Stimulated activated naive CD8-positive, alpha-beta T cell treated with anti-CD3 and anti-CD28 coated beads, Interleukin-15, amount 100 ng/mL, for 72 hours (primary cell): ENCODE measurements at regions not wholly inside any gene's neighbourhood (a gene's known extent, or its start where the extent isn't known, plus 50 kb on each side); places are given as distances from the start of the nearest gene placed in this dataset.

Experiments
- ATAC-seq: fragments of 150-1000 bp; cut with Tn5 transposase; 2 replicates; pipeline ENCODE4 v1.10.0; 2021; ENCODE audit warnings: mild to moderate bottlenecking, moderate library complexity
- DNase-seq, 2 donors: peaks; one replicate each; pipeline ENCODE4 v3.0.0; 2021 to 2022
- H3K27ac Mint-ChIP-seq, 2 donors: one replicate each; pipeline ENCODE4 v1.8.0; 2022; ENCODE audit warnings: mild to moderate bottlenecking in 2 of 2, mixed read lengths in 2 of 2, moderate library complexity in 2 of 2
- H3K27me3 Mint-ChIP-seq: one replicate; pipeline ENCODE4 v1.8.0; 2022; ENCODE audit warnings: mixed read lengths
- H3K4me1 Mint-ChIP-seq: one replicate; pipeline ENCODE4 v1.8.0; 2022; ENCODE audit warnings: mild to moderate bottlenecking, mixed read lengths
- H3K4me3 Mint-ChIP-seq, 2 donors: one replicate each; pipeline ENCODE4 v1.8.0; 2022; ENCODE audit warnings: mild to moderate bottlenecking in 2 of 2, mixed read lengths in 2 of 2, moderate library complexity in 1 of 2
- H3K9me3 Mint-ChIP-seq, 2 donors: one replicate each; pipeline ENCODE4 v1.8.0; 2022; ENCODE audit warnings: mixed read lengths in 2 of 2

- Mint-ChIP-seq H3K4me1 (no peaks in the 10 kb centered on the region), H3K9me3 (peaks cover 0 to 5% of the 10 kb centered on the region in 2 donors), H3K27ac (no peak overlapping the region), H3K4me3 (no peak overlapping the region), H3K27me3 (no peaks in the 10 kb centered on the region)
- ATAC-seq (no peak), DNase-seq (no peak)
These were observed 322.3 kb downstream of the GBE1 start for GRCh38 chr3:81439108-81439507.

DNA sequence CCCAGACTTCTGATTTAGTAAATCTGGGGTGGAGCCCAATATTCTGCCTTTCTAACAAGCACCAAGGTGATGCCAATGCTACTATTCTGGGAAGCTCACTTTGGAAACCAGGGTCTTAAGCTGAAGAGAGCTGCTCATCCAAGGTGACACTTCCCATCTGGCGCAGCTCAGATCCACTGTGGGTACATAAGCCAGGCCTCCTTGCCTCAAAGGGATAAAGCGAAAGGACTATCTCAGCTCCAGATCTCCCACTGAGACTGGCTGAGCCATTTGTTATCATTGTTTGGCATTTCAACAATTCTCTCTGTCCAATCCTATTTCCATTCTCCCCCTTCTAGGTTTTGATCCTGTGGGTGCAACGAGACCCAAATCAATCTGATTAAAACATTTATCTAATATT is 323.8 kb downstream of the GBE1 start:
- peaks cover 0 to 5% of the 10 kb centered on the region in 2 donors for H3K9me3 Mint-ChIP-seq
- no peak for ATAC-seq
- H3K27ac Mint-ChIP-seq: no peak overlapping the region
- no peaks in the 10 kb centered on the region for H3K27me3 Mint-ChIP-seq
- no peak for DNase-seq
- no peaks in the 10 kb centered on the region for H3K4me1 Mint-ChIP-seq
- H3K4me3 Mint-ChIP-seq: no peak overlapping the region

GRCh38 chr3:81436182-81436581 is 325.3 kb downstream of the GBE1 start:
- H3K27me3 Mint-ChIP-seq: no peaks in the 10 kb centered on the region
- H3K4me1 Mint-ChIP-seq: no peaks in the 10 kb centered on the region
- H3K4me3 Mint-ChIP-seq: no peak overlapping the region
- ATAC-seq (no peak), DNase-seq (no peak)
- H3K9me3 Mint-ChIP-seq: peaks cover 0 to 5% of the 10 kb centered on the region in 2 donors
- no peak overlapping the region for H3K27ac Mint-ChIP-seq

GRCh38 chr3:81435050-81435449 is 326.4 kb downstream of the GBE1 start:
- no peak for ATAC-seq
- H3K27ac Mint-ChIP-seq: no peak overlapping the region
- no peak overlapping the region for H3K4me3 Mint-ChIP-seq
- H3K9me3 Mint-ChIP-seq: peaks cover 0 to 5% of the 10 kb centered on the region in 2 donors
- no peaks in the 10 kb centered on the region for H3K4me1 Mint-ChIP-seq
- no peak for DNase-seq
- H3K27me3 Mint-ChIP-seq: no peaks in the 10 kb centered on the region

DNA sequence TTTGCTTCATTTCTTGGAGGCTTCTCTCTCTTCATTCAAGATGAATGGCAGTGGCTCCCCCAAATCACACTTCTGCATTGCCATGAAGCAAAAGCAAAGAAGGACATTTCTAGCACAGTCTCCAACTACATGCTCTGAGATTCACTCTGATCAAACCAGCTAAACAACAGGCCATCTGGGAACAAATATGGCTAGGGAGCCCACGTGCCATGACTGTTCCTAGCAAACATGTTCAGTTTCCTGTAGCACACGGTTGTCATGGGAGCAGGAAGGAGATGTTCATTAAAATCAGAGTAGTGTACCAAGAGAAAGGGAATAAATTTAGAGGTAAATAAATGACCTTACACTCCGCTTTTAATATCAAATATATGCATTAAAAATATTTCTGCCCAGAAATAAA is 327.3 kb downstream of the GBE1 start:
- peaks cover 0 to 3% of the 10 kb centered on the region in 2 donors for H3K9me3 Mint-ChIP-seq
- H3K27ac Mint-ChIP-seq: no peak overlapping the region
- H3K4me1 Mint-ChIP-seq: no peaks in the 10 kb centered on the region
- DNase-seq: no peak
- ATAC-seq: no peak
- no peak overlapping the region for H3K4me3 Mint-ChIP-seq
- H3K27me3 Mint-ChIP-seq: no peaks in the 10 kb centered on the region

GRCh38 chr3:81433675-81434074 is 327.8 kb downstream of the GBE1 start:
- Mint-ChIP-seq H3K27ac (no peak overlapping the region), H3K4me1 (no peaks in the 10 kb centered on the region), H3K27me3 (no peaks in the 10 kb centered on the region), H3K4me3 (no peak overlapping the region), H3K9me3 (no peaks in the 10 kb centered on the region)
- ATAC-seq (no peak), DNase-seq (no peak)

DNA sequence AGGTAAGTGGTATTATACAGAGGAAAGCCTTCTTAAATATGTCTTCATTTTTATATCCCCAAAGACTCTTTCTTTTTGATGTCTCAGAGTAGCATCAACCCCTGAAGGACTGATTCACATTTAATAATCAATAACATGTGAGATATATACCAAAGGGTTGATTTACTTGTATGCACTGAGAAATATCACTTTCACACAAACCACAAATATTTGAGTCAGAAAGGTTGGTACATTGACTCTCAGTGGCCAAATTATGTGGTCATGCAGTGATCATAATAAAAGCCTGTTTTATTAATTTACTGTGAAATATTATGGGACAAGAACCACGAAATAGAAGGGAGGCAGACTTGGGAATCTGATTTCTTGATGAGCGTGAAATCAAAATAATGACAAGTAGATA is 329.0 kb downstream of the GBE1 start:
- H3K4me1 Mint-ChIP-seq: no peaks in the 10 kb centered on the region
- H3K9me3 Mint-ChIP-seq: no peaks in the 10 kb centered on the region
- H3K27ac Mint-ChIP-seq: no peak overlapping the region
- no peak for DNase-seq
- no peak overlapping the region for H3K4me3 Mint-ChIP-seq
- ATAC-seq: no peak
- no peaks in the 10 kb centered on the region for H3K27me3 Mint-ChIP-seq

DNA sequence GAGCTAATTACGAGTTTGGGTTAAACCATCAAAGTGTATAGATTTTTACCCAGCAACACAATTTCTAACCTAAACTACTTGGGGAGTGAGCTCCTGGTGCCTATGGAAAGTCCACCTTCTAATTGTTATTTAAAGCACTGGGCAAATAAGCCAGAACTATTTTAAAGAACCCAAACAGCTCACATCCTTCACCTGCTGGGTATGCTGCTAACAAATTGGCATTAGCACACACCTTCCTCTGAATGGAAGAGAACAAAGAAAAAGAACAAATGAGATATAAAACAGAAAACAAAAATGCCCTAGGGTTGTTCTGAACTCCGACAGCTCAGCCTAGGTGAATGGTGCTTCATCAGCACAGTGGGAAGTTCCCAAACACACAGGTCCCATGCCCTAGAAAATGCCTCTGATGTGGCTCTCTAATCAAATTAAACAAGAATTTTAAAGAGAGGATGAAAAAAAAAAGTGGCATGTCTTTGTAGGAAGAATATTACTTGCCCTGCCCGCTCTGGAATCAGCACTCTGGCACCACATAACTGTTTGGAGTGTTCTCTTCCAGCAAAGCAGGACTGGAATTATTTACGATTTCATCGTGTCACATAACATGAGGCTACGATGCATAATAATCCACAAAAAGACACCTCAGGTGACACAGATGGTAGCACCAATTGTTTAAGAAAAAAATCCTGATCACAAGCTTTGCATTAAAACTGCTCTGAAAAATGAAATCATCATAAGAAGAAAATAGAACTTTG is 334.4 kb downstream of the GBE1 start:
- Mint-ChIP-seq H3K9me3 (no peaks in the 10 kb centered on the region), H3K4me3 (no peak overlapping the region), H3K4me1 (no peaks in the 10 kb centered on the region), H3K27ac (no peak overlapping the region), H3K27me3 (no peaks in the 10 kb centered on the region)
- DNase-seq (no peak), ATAC-seq (no peak)

DNA sequence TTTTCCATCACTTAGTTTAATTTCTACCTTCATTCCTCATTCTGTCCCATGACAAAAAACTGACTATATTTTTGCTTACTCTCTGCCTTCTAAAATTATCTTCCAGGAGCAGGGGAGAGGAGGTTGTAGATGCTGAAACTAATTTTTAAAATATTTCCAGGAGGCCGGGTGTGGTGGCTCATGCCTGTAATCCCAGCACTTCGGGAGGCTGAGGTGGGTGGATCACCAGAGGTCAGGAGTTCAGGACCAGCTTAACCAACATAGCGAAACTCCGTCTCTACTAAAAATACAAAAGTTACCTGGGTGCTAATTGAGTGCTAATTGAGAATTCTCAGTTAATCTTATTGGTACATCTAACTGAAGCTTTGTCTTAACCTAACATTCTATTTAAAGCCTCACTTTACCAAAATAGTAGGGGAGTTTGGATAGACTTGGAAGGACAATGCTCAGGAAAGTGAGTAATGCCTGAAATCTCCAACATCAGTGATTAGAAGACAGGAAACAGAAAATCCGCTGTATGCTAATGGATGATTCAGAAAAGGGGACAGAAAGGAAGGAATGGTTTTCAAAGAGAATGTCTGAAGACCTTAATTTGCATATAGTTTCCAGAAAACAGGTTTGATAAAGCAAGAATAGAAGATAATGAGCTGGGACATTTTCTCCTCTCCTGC is 336.1 kb downstream of the GBE1 start:
- no peak overlapping the region for H3K4me3 Mint-ChIP-seq
- no peak overlapping the region for H3K27ac Mint-ChIP-seq
- H3K27me3 Mint-ChIP-seq: no peaks in the 10 kb centered on the region
- no peak for ATAC-seq
- no peaks in the 10 kb centered on the region for H3K9me3 Mint-ChIP-seq
- H3K4me1 Mint-ChIP-seq: no peaks in the 10 kb centered on the region
- DNase-seq: no peak

- Mint-ChIP-seq H3K27ac (no peak overlapping the region), H3K27me3 (no peaks in the 10 kb centered on the region), H3K4me1 (no peaks in the 10 kb centered on the region), H3K4me3 (no peak overlapping the region), H3K9me3 (no peaks in the 10 kb centered on the region)
- DNase-seq (no peak), ATAC-seq (no peak)
These were observed 342.2 kb downstream of the GBE1 start for GRCh38 chr3:81419228-81419627.

- Mint-ChIP-seq H3K27ac (no peak overlapping the region), H3K4me1 (no peaks in the 10 kb centered on the region), H3K9me3 (no peaks in the 10 kb centered on the region), H3K27me3 (no peaks in the 10 kb centered on the region), H3K4me3 (no peak overlapping the region)
- no peak for ATAC-seq
- no peak for DNase-seq
These were observed 344.6 kb downstream of the GBE1 start for GRCh38 chr3:81416812-81417211.

GRCh38 chr3:81406318-81406717 is 355.1 kb downstream of the GBE1 start:
- ATAC-seq: no peak
- no peak overlapping the region for H3K27ac Mint-ChIP-seq
- no peak for DNase-seq
- no peaks in the 10 kb centered on the region for H3K27me3 Mint-ChIP-seq
- no peak overlapping the region for H3K4me3 Mint-ChIP-seq
- no peaks in the 10 kb centered on the region for H3K4me1 Mint-ChIP-seq
- H3K9me3 Mint-ChIP-seq: peaks cover 0 to 7% of the 10 kb centered on the region in 2 donors

DNA sequence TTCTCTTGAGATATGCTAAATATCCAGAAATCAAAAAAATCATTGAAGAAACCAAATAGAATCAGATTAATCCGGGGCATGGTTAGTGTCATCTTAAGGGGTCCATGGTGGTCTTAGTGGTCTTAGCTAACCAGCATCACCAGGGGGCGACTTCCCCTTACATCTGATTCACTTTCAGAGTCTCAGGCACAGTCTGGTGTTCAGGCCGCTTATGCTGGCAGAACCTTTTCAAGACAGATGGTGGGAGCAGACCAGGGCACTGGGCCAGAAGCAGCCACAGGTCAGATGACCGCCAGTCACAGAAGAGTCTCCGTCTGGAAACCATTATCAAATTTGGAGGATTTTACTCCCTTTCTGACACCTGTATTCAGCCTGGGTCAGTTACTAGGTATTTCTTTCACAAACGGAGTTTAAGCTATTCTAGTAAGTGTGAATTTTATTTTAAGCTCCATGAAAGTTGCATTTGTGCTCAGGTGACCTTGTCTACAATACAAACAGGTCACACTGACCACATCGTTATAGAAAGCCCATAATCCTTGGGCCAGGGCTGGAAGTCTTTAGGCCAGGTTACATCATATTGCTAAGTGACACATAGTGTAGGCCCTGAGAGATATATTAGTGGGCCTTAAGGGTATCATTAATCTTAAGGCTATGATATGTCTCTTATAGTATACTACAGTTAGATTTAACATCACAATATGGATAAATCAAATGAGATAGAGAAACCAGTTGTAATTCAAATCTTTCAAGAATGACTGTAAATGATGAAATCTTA is 365.5 kb downstream of the GBE1 start:
- DNase-seq (no peak), ATAC-seq (no peak)
- Mint-ChIP-seq H3K27me3 (no peaks in the 10 kb centered on the region), H3K27ac (no peak overlapping the region), H3K4me1 (no peaks in the 10 kb centered on the region), H3K9me3 (no peaks in the 10 kb centered on the region), H3K4me3 (no peak overlapping the region)

DNA sequence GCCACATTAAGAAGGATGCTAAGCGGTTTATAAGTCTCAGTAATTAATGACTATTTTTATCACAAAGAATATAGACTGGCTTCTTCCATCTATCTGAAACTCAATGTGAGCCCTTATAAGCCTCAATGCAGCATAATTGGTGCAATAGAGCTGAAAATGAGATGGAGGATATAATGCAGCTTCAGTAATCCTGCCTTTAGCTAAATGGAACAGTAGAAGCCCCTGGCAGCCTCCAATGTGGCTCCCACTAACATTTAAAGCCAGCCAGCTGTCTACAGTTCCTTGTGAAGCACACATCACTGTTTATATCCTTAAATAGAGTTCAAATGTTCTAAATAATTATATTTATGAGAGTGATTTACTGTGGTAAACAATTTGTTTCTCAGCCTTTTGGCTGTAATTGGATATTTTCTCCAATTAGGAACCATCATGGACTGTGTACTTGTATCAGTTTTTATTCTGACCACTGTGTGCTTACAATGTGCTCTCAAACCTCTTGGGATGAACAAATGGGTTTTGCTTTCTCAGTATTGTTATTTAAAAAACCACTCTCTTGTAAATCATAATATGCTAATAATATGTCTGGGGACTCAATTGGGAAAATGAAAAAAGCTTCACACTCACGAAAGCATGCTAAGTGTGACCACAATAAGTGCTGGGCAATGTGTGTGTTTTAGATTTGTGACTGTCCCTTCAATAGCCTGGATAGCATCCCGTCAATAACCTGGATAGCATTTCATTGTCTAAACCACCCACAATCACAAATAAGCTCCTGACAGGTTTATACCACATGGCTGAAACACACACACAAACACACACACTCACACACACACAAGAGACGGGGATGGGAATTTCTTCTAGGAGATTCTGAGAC is 366.6 kb downstream of the GBE1 start:
- Mint-ChIP-seq H3K9me3 (no peaks in the 10 kb centered on the region), H3K27ac (no peak overlapping the region), H3K4me1 (no peaks in the 10 kb centered on the region), H3K27me3 (no peaks in the 10 kb centered on the region), H3K4me3 (no peak overlapping the region)
- ATAC-seq: no peak
- no peak for DNase-seq

DNA sequence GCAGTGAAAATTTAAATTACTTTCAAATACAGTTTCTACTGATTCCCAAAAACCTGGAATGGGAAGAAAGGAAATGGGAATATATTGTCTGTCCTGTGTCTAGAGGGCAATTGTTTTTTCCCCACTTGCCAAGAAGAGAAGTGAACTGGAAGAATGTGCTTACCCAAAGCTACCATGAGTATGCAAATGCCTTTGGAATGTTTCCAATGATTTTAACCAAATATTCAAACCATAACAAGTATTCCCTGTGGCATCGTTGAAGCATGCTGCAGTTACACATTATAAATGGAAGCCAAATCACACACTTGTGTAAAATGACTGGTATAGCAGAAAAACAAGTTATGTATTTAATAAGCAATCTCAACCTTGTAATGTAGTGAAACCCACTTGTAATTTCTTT is 368.2 kb downstream of the GBE1 start:
- Mint-ChIP-seq H3K27me3 (no peaks in the 10 kb centered on the region), H3K27ac (no peak overlapping the region), H3K4me3 (no peak overlapping the region), H3K9me3 (no peaks in the 10 kb centered on the region), H3K4me1 (no peaks in the 10 kb centered on the region)
- DNase-seq (no peak), ATAC-seq (no peak)
